PC-9 (cell line): ENCODE measurements at regions not wholly inside any gene's neighbourhood (a gene's known extent, or its start where the extent isn't known, plus 50 kb on each side); places are given as distances from the start of the nearest gene placed in this dataset.

Experiments used
- CTCF ChIP-seq: fragments of 200-600 bp; sonication (generic); conservative IDR thresholded peaks from 2 replicates; pipeline ENCODE4 v1.6.1; 2017; ENCODE audit warnings: mixed run types, antibody characterized with exemption, mild to moderate bottlenecking, moderate library complexity
- EZH2 ChIP-seq: fragments of 200-600 bp; sonication (generic); IDR thresholded peaks from 2 replicates; pipeline ENCODE4 v1.8.0; 2017; ENCODE audit warnings: antibody characterized with exemption, low read depth

DNA sequence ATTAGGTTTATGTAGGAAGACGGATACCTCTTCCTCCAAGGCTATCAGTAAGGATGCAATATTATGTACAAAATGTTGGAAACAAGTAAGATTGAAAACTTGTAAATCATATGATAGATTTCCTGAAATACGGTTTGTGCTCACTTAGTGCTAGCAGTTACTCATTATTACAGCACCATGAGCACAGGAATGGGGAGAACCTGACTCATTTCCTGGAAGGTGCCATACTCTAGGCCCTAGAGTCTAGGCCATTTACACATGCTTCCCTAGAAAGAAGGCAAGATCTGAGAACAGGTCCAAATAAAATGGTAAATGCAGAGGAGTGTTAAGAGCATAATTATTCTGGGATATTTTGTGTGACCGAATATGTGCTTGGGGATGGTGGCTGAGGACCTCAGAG lies 467.7 kb upstream of the CELF4 start:
- TF ChIP-seq CTCF (no peak), EZH2 (no peak)
